ENCODE measurements at regions not wholly inside any gene's neighbourhood (a gene's known extent, or its start where the extent isn't known, plus 50 kb on each side); places are given as distances from the start of the nearest gene placed in this dataset.

GRCh38 chr11:130644187-130644586, 195.7 kb downstream of the ADAMTS15 start:
- ATAC-seq (no peak), DNase-seq (no peak)
- H3K36me3 ChIP-seq: no peaks in the 10 kb centered on the region
- no peaks in the 10 kb centered on the region for H3K27me3 ChIP-seq
- in situ Hi-C loops (cut with MboI; ENCODE audit: low sequenced_read_pairs in 4 of 4): no loop called here
- peaks cover 4 to 14% of the 10 kb centered on the region in 2 donors for H3K4me1 ChIP-seq
- intact Hi-C loops (cut with DNase I; ENCODE audit: low total_unique reads): no loop called here
- H3K27ac ChIP-seq: peak overlapping the region in 1 of 4 donors; percentile 27
- H3K4me3 ChIP-seq: no peak overlapping the region
- no peak for TF ChIP-seq POLR2A (IDR thresholded peaks at IDR 0.05)
- TF ChIP-seq, protein P1, sequence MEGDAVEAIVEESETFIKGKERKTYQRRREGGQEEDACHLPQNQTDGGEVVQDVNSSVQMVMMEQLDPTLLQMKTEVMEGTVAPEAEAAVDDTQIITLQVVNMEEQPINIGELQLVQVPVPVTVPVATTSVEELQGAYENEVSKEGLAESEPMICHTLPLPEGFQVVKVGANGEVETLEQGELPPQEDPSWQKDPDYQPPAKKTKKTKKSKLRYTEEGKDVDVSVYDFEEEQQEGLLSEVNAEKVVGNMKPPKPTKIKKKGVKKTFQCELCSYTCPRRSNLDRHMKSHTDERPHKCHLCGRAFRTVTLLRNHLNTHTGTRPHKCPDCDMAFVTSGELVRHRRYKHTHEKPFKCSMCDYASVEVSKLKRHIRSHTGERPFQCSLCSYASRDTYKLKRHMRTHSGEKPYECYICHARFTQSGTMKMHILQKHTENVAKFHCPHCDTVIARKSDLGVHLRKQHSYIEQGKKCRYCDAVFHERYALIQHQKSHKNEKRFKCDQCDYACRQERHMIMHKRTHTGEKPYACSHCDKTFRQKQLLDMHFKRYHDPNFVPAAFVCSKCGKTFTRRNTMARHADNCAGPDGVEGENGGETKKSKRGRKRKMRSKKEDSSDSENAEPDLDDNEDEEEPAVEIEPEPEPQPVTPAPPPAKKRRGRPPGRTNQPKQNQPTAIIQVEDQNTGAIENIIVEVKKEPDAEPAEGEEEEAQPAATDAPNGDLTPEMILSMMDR (IDR thresholded peaks at IDR 0.05 in 4 of 5, conservative IDR thresholded peaks at IDR 0.05 in 1 of 5): no peak
- H3K9me3 ChIP-seq: no peaks in the 10 kb centered on the region

DNA sequence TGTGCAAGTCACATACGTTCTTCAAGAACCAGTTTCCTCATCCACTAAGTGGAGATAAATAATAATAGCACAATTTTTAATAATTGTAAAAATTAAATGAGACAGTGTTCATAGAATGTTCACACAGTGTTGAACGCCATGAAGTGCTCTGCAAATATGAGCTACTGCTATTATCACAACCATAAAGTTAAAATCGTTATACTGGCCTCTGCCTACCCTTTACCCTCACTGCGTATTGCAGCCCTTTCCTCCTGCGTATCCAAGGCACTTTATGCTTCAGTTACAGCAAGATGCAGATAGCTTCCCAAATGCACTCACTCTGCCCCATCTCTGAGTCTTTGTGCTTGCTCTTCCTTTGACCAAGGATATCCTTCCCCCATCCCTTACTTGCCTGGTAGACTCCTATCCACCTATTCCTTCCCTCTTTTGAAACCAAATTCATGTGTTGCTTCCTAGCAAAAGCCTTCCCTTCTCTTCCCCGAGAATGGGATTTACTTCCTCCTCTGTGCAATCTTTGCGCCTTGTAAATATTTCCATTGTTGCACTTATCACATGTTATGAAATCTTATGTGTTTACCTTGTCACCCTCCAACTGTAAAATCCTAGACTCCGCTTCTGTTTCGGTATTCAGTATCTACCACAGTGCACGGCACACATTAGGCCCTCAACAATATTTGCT, 196.9 kb downstream of the ADAMTS15 start:
- Histone ChIP-seq H3K36me3 (no peaks in the 10 kb centered on the region), H3K4me3 (no peak overlapping the region), H3K9me3 (no peaks in the 10 kb centered on the region), H3K27ac (no peak overlapping the region), H3K27me3 (no peaks in the 10 kb centered on the region), H3K4me1 (peaks cover 4 to 14% of the 10 kb centered on the region in 2 donors)
- DNase-seq (no peak), ATAC-seq (no peak)
- intact Hi-C loops (cut with DNase I; ENCODE audit: low total_unique reads) (no loop called here), in situ Hi-C loops (cut with MboI; ENCODE audit: low sequenced_read_pairs in 4 of 4) (no loop called here)
- TF ChIP-seq, protein P1 (IDR thresholded peaks at IDR 0.05 in 4 of 5, conservative IDR thresholded peaks at IDR 0.05 in 1 of 5): no peak
- TF ChIP-seq POLR2A (IDR thresholded peaks at IDR 0.05): no peak

DNA sequence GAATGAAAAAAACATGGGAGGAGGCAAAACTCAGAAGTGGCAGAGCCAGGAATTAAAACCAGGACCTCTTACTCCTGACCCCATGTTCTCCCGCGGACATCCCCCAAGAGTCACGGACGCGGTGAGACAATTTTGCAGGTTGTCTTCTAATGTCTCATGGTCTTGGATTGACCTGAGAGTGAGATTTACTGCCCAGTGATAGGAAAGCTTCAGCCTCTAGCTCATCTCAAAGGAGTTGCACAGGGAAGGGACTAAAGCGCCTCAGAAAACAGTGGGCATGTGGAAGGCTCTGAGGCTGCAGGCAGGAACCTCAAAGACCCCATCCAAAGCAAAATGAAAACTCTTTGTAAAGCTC, 197.4 kb downstream of the ADAMTS15 start:
- Histone ChIP-seq H3K4me3 (no peak overlapping the region), H3K36me3 (no peaks in the 10 kb centered on the region), H3K9me3 (no peaks in the 10 kb centered on the region), H3K27ac (no peak overlapping the region), H3K4me1 (peaks cover 4 to 14% of the 10 kb centered on the region in 2 donors), H3K27me3 (no peaks in the 10 kb centered on the region)
- no peak for DNase-seq
- ATAC-seq: no peak
- no peak for TF ChIP-seq POLR2A (IDR thresholded peaks at IDR 0.05)
- TF ChIP-seq, protein P1 (IDR thresholded peaks at IDR 0.05 in 4 of 5, conservative IDR thresholded peaks at IDR 0.05 in 1 of 5): no peak
- in situ Hi-C loops (cut with MboI; ENCODE audit: low sequenced_read_pairs in 4 of 4) (no loop called here), intact Hi-C loops (cut with DNase I; ENCODE audit: low total_unique reads) (no loop called here)

- no peaks in the 10 kb centered on the region for H3K27me3 ChIP-seq
- ATAC-seq (no peak), DNase-seq (no peak)
- H3K36me3 ChIP-seq: no peaks in the 10 kb centered on the region
- TF ChIP-seq POLR2A (IDR thresholded peaks at IDR 0.05): no peak
- TF ChIP-seq, protein P1 (IDR thresholded peaks at IDR 0.05 in 4 of 5, conservative IDR thresholded peaks at IDR 0.05 in 1 of 5): no peak
- intact Hi-C loops (cut with DNase I; ENCODE audit: low total_unique reads): no loop called here
- peaks cover 4 to 14% of the 10 kb centered on the region in 2 donors for H3K4me1 ChIP-seq
- H3K27ac ChIP-seq: no peak overlapping the region
- no peaks in the 10 kb centered on the region for H3K9me3 ChIP-seq
- in situ Hi-C loops (cut with MboI; ENCODE audit: low sequenced_read_pairs in 4 of 4): no loop called here
- no peak overlapping the region for H3K4me3 ChIP-seq
Observed at GRCh38 chr11:130646881-130647280, 198.4 kb downstream of the ADAMTS15 start.

- no peak for ATAC-seq
- Histone ChIP-seq H3K27ac (no peak overlapping the region), H3K4me3 (no peak overlapping the region), H3K36me3 (no peaks in the 10 kb centered on the region), H3K9me3 (no peaks in the 10 kb centered on the region), H3K4me1 (peaks cover 4 to 14% of the 10 kb centered on the region in 2 donors), H3K27me3 (no peaks in the 10 kb centered on the region)
- TF ChIP-seq, protein P1 (IDR thresholded peaks at IDR 0.05 in 4 of 5, conservative IDR thresholded peaks at IDR 0.05 in 1 of 5): no peak
- TF ChIP-seq POLR2A (IDR thresholded peaks at IDR 0.05): no peak
- DNase-seq: no peak
- intact Hi-C loops (cut with DNase I; ENCODE audit: low total_unique reads) (no loop called here), in situ Hi-C loops (cut with MboI; ENCODE audit: low sequenced_read_pairs in 4 of 4) (no loop called here)
Observed at GRCh38 chr11:130647371-130647770, 198.9 kb downstream of the ADAMTS15 start.

All from gastrocnemius medialis (tissue), 4 donors.